H1 (cell line): ENCODE measurements at regions not wholly inside any gene's neighbourhood (a gene's known extent, or its start where the extent isn't known, plus 50 kb on each side); places are given as distances from the start of the nearest gene placed in this dataset.

Source experiments
- CTCF ChIA-PET: fragments of 300-600 bp; sonication (Branson Sonifier 250); formaldehyde crosslinking; loops from one replicate; lab custom pipeline; 2021; ENCODE audit not compliant: partially characterized antibody; lab: Charles Lee
- POLR2A ChIA-PET: fragments of 300-600 bp; sonication (Branson Sonifier 250); formaldehyde crosslinking; loops from one replicate; lab custom pipeline; 2021; ENCODE audit warnings: inconsistent platforms; ENCODE audit not compliant: partially characterized antibody; lab: Charles Lee
- DNase-seq, 2 experiments: peaks; one replicate each; pipeline versions ENCODE4 v3.0.0 to v3.0.0-alpha.2; 2010 to 2022; ENCODE audit warnings: low spot score in 2 of 2, low read depth in 1 of 2, mixed read lengths in 1 of 2
- FAIRE-seq: peaks from 2 replicates; lab custom pipeline; 2011; peaks lifted over from hg19 to GRCh38; lab: Jason Lieb, UNC
- H2AFZ ChIP-seq: 2 replicates; pipeline ENCODE4 v1.8.1; 2012; ENCODE audit warnings: low read length, inconsistent platforms
- H2AK5ac ChIP-seq: 2 replicates; pipeline ENCODE4 v1.6.1; 2013; ENCODE audit warnings: low read depth, low read length
- H2BK120ac ChIP-seq: replicated peaks from 2 replicates; pipeline ENCODE3; 2013; ENCODE audit warnings: low read depth, low read length, inconsistent platforms
- H2BK12ac ChIP-seq: 2 replicates; pipeline ENCODE4 v1.6.1; 2013; ENCODE audit warnings: low read depth, low read length
- H2BK15ac ChIP-seq: 2 replicates; pipeline ENCODE4 v1.6.1; 2013; ENCODE audit warnings: low read length
- H2BK20ac ChIP-seq: 2 replicates; pipeline ENCODE4 v1.6.1; 2013; ENCODE audit warnings: low read length
- H2BK5ac ChIP-seq: 2 replicates; pipeline ENCODE4 v1.6.1; 2013; ENCODE audit warnings: low read depth, low read length
- H3K14ac ChIP-seq: 2 replicates; pipeline ENCODE4 v1.6.1; 2013; ENCODE audit warnings: inconsistent platforms; ENCODE audit not compliant: insufficient read length
- H3K18ac ChIP-seq: 2 replicates; pipeline ENCODE4 v1.6.1; 2013; ENCODE audit warnings: low read length; ENCODE audit errors: extremely low read depth
- H3K23ac ChIP-seq: 2 replicates; pipeline ENCODE4 v1.6.1; 2013; ENCODE audit warnings: inconsistent platforms; ENCODE audit not compliant: insufficient read length
- H3K23me2 ChIP-seq: 2 replicates; pipeline ENCODE4 v1.6.1; 2013; ENCODE audit warnings: low read depth, low read length
- H3K27ac ChIP-seq: 2 replicates; pipeline ENCODE4 v1.6.1; 2011; ENCODE audit warnings: low read depth, low read length, inconsistent platforms
- H3K27me3 ChIP-seq, 4 experiments: replicated peaks in 1 of 4; 1 replicate in 1 of 4; 2 replicates in 3 of 4; pipeline versions ENCODE4 v1.6.1 to v1.8.1; 2011 to 2013; ENCODE audit warnings: low read length in 3 of 4, mild to moderate bottlenecking in 3 of 4, inconsistent platforms in 2 of 4, mixed read lengths in 2 of 4, moderate library complexity in 1 of 4; ENCODE audit not compliant: control insufficient read depth in 3 of 4, insufficient read depth in 3 of 4; ENCODE audit errors: extremely low read depth in 1 of 4
- H3K36me3 ChIP-seq, 4 experiments: 2 replicates each; pipeline versions ENCODE4 v1.6.1 to v1.8.1; 2011 to 2013; ENCODE audit warnings: mild to moderate bottlenecking in 4 of 4, low read length in 3 of 4, moderate library complexity in 2 of 4, control low read depth in 1 of 4, inconsistent platforms in 1 of 4; ENCODE audit not compliant: insufficient read depth in 4 of 4, control insufficient read depth in 2 of 4
- H3K4ac ChIP-seq: replicated peaks from 2 replicates; pipeline ENCODE3; 2013; ENCODE audit warnings: low read length, low read depth, mixed read lengths, inconsistent platforms; ENCODE audit not compliant: insufficient read length
- H3K4me1 ChIP-seq, 4 experiments: replicated peaks in 1 of 4; 1 replicate in 1 of 4; 2 replicates in 3 of 4; pipeline versions ENCODE4 v1.6.1 to v1.8.1; 2011 to 2013; ENCODE audit warnings: low read length in 3 of 4, inconsistent platforms in 2 of 4, mixed read lengths in 1 of 4; ENCODE audit not compliant: insufficient read depth in 4 of 4, control insufficient read depth in 3 of 4
- H3K4me2 ChIP-seq, 2 experiments: 2 replicates each; pipeline versions ENCODE4 v1.6.1 to v1.8.1; 2011 to 2013; ENCODE audit warnings: low read depth in 2 of 2, low read length in 2 of 2, control low read depth in 1 of 2, inconsistent platforms in 1 of 2, mild to moderate bottlenecking in 1 of 2; ENCODE audit not compliant: insufficient read depth in 1 of 2
- H3K4me3 ChIP-seq, 4 experiments: fragments of 200-600, 300-600 bp in 1 of 4; sonication (generic), shearing (Covaris generic), sonication (Bioruptor Twin) in 1 of 4; 2 replicates each; pipeline versions ENCODE4 v1.5.1 to v1.8.1; 2011 to 2016; ENCODE audit warnings: low read length in 4 of 4, low read depth in 3 of 4, control low read depth in 2 of 4, inconsistent platforms in 2 of 4, mild to moderate bottlenecking in 2 of 4, mixed read lengths in 1 of 4, moderate library complexity in 1 of 4; ENCODE audit not compliant: insufficient read depth in 2 of 4; ENCODE audit errors: extremely low read depth in 1 of 4
- H3K56ac ChIP-seq: replicated peaks from 2 replicates; pipeline ENCODE3; 2013; ENCODE audit warnings: low read depth, mild to moderate bottlenecking, mixed read lengths, low read length, inconsistent platforms; ENCODE audit not compliant: insufficient read length
- H3K79me1 ChIP-seq: 2 replicates; pipeline ENCODE4 v1.6.1; 2013; ENCODE audit warnings: low read depth, low read length, control low read depth
- H3K79me2 ChIP-seq, 2 experiments: 2 replicates each; pipeline versions ENCODE4 v1.6.1 to v1.8.1; 2012 to 2013; ENCODE audit warnings: low read length in 2 of 2, mild to moderate bottlenecking in 2 of 2, inconsistent platforms in 1 of 2; ENCODE audit not compliant: insufficient read depth in 2 of 2, control insufficient read depth in 1 of 2
- H3K9ac ChIP-seq, 4 experiments: replicated peaks in 1 of 4; 1 replicate in 1 of 4; 2 replicates in 3 of 4; pipeline versions ENCODE4 v1.6.1 to v1.8.1; 2011 to 2013; ENCODE audit warnings: low read depth in 3 of 4, low read length in 3 of 4, control low read depth in 2 of 4, mild to moderate bottlenecking in 2 of 4, moderate library complexity in 2 of 4, inconsistent platforms in 1 of 4; ENCODE audit errors: extremely low read depth in 1 of 4
- H3K9me3 ChIP-seq, 2 experiments: 2 replicates each; pipeline versions ENCODE4 v1.6.1 to v1.8.1; 2012 to 2013; ENCODE audit warnings: mild to moderate bottlenecking in 2 of 2, moderate library complexity in 2 of 2, control low read depth in 1 of 2, inconsistent platforms in 1 of 2, low read depth in 1 of 2, low read length in 1 of 2, mixed read lengths in 1 of 2; ENCODE audit not compliant: insufficient read depth in 2 of 2
- H4K20me1 ChIP-seq, 2 experiments: replicated peaks in 1 of 2; 2 replicates each; pipeline versions ENCODE3 to v1.8.1; 2011 to 2013; ENCODE audit warnings: inconsistent platforms in 2 of 2, low read length in 2 of 2, mild to moderate bottlenecking in 1 of 2; ENCODE audit not compliant: insufficient read depth in 2 of 2, control insufficient read depth in 1 of 2
- H4K5ac ChIP-seq: 2 replicates; pipeline ENCODE4 v1.6.1; 2013; ENCODE audit warnings: low read length, low read depth, mixed read lengths, inconsistent platforms; ENCODE audit not compliant: insufficient read length
- H4K8ac ChIP-seq: 2 replicates; pipeline ENCODE4 v1.8.0; 2013; ENCODE audit warnings: mild to moderate bottlenecking, moderate library complexity, low read length, inconsistent platforms; ENCODE audit not compliant: insufficient read depth; ENCODE audit errors: extremely low read depth
- H4K91ac ChIP-seq: replicated peaks from 2 replicates; pipeline ENCODE3; 2013; ENCODE audit warnings: low read length, mixed read lengths, inconsistent platforms; ENCODE audit not compliant: insufficient read length
- CBX8 ChIP-seq: fragments of 300-800, 300-1000 bp; sonication (generic); IDR thresholded peaks from 2 replicates; pipeline ENCODE4 v1.7.1; 2016; ENCODE audit warnings: low read depth, low read length, borderline replicate concordance
- CTBP2 ChIP-seq: IDR thresholded peaks from 2 replicates; pipeline ENCODE4 v1.7.0; 2011; ENCODE audit warnings: borderline replicate concordance, mild to moderate bottlenecking, moderate library complexity, mixed read lengths, low read length; ENCODE audit not compliant: insufficient read depth, insufficient read length
- GABPA ChIP-seq: IDR thresholded peaks from 2 replicates; pipeline ENCODE4 v1.6.1; 2011; ENCODE audit warnings: mild to moderate bottlenecking, low read length, moderate library complexity, borderline replicate concordance; ENCODE audit not compliant: insufficient read depth
- KDM5A ChIP-seq: fragments of 200-600 bp; IDR thresholded peaks from 2 replicates; pipeline ENCODE4 v1.7.1; 2012; ENCODE audit warnings: mild to moderate bottlenecking, low read length, inconsistent platforms, mixed read lengths
- POU5F1 ChIP-seq: IDR thresholded peaks from 2 replicates; pipeline ENCODE4 v1.6.1; 2011; ENCODE audit warnings: low read depth, mild to moderate bottlenecking, low read length, moderate library complexity
- SIN3A ChIP-seq, 2 experiments: IDR thresholded peaks in 1 of 2; conservative IDR thresholded peaks in 1 of 2; 2 replicates each; pipeline ENCODE4 v1.6.1; 2011 to 2012; ENCODE audit warnings: low read length in 2 of 2, improper control_type of control experiment in 1 of 2, low read depth in 1 of 2, mild to moderate bottlenecking in 1 of 2
- TBP ChIP-seq: IDR thresholded peaks from 2 replicates; pipeline ENCODE4 v1.6.1; 2011; ENCODE audit warnings: low read depth, low read length, improper control_type of control experiment
- WGBS, 2 experiments: shearing (Covaris generic) in 1 of 2; methylation state at CpG; one replicate each; pipeline versions ENCODE4 v1.1.6 to v1.1.7; 2013 to 2015; ENCODE audit warnings: low lambda C conversion rate in 2 of 2, mixed read lengths in 2 of 2, inconsistent platforms in 1 of 2, low coverage in 1 of 2, missing lambda C conversion rate in 1 of 2; ENCODE audit not compliant: insufficient replicate concordance in 2 of 2, insufficient coverage in 1 of 2, insufficient read length in 1 of 2; ENCODE audit errors: extremely low coverage in 1 of 2, missing lambda C conversion rate in 1 of 2; 5-methylcytosine and 5-hydroxymethylcytosine counted together

- Histone ChIP-seq H3K27ac (no peak overlapping the region), H4K8ac (no peak overlapping the region), H3K4me2 (no peak overlapping the region), H3K27me3 (no peaks in the 10 kb centered on the region), H3K79me1 (no peaks in the 10 kb centered on the region), H2AFZ (no peak overlapping the region), H3K56ac (no peak overlapping the region), H3K4ac (no peak overlapping the region), H2BK120ac (no peak overlapping the region), H2BK20ac (no peak overlapping the region), H3K23me2 (no peaks in the 10 kb centered on the region), H3K23ac (no peak overlapping the region), H2AK5ac (no peak overlapping the region), H4K20me1 (no peaks in the 10 kb centered on the region), H3K4me1 (peaks cover 0 to 2% (median under 1%) of the 10 kb centered on the region in 4 experiments; a peak in 5 of 7 replicates), H2BK5ac (no peak overlapping the region)
- 95% methylated on average over 2 of the region's 2 CpGs; no CpG with 5 or more reads in 1 of the 2 experiments for WGBS, 2 experiments
- CTCF ChIA-PET: no interaction called here
- TF ChIP-seq TBP (no peak), GABPA (no peak), CTBP2 (no peak), CBX8 (no peak), SIN3A (conservative IDR thresholded peaks at IDR 0.05 in 1 of 2, IDR thresholded peaks at IDR 0.05 in 1 of 2; ENCODE audit: low read depth in 1 of 2, low read length in 2 of 2) (no peak), KDM5A (no peak), POU5F1 (no peak)
- TF ChIP-seq, all 59 proteins: peak for 0
- H2BK12ac ChIP-seq: no peak overlapping the region
- FAIRE-seq: no peak
- H4K91ac ChIP-seq: no peak overlapping the region
- H2BK15ac ChIP-seq: no peak overlapping the region
- DNase-seq: no peak
- H3K36me3 ChIP-seq: no peaks in the 10 kb centered on the region
- H3K9ac ChIP-seq: no peak overlapping the region
- H3K4me3 ChIP-seq: no peak overlapping the region
- no peaks in the 10 kb centered on the region for H3K9me3 ChIP-seq
- H4K5ac ChIP-seq: no peak overlapping the region
- H3K79me2 ChIP-seq: no peaks in the 10 kb centered on the region
- POLR2A ChIA-PET: no interaction called here
- H3K14ac ChIP-seq: no peak overlapping the region
- H3K18ac ChIP-seq: no peak overlapping the region
Observed at GRCh38 chr2:138177693-138178092, 213.4 kb downstream of the HNMT start.
